ENCODE measurements at regions not wholly inside any gene's neighbourhood (a gene's known extent, or its start where the extent isn't known, plus 50 kb on each side); places are given as distances from the start of the nearest gene placed in this dataset.

DNA sequence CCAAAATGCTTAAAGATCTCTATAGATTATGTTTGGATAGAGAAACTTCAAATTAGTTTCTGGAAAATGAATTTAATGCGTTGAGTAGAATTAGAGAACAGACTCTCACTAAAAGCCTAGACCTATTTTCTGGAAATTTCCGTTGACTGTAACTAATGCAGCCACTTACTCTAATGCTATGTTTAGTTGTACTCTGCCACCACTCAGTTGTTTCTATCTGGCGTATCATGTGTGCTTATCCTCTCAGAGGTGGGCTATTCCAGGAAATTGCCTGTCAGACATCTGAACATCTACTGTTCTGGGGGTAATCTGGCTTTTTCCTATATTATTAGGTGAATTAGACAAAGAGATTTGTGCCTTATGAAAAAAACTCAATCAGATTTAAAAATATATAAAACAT is 347.1 kb upstream of the FSTL5 start:
- Histone ChIP-seq H3K9ac (no peak overlapping the region), H3K79me2 (no peaks in the 10 kb centered on the region), H3K4me2 (ENCODE audit: low read length) (no peak overlapping the region), H3K9me3 (ENCODE audit: control insufficient read depth, low read length) (no peaks in the 10 kb centered on the region), H3K4me3 (ENCODE audit: low read depth, low read length) (no peak overlapping the region), H3K27ac (no peak overlapping the region), H3K27me3 (ENCODE audit: control insufficient read depth, insufficient read depth, low read length) (no peaks in the 10 kb centered on the region), H3K36me3 (ENCODE audit: control insufficient read depth, insufficient read depth, low read length) (no peaks in the 10 kb centered on the region), H2AFZ (no peak overlapping the region), H3K4me1 (no peaks in the 10 kb centered on the region)
- TF ChIP-seq CTCF (IDR thresholded peaks at IDR 0.05), result no peak

GRCh38 chr4:162510115-162510514 is 346.3 kb upstream of the FSTL5 start:
- no peaks in the 10 kb centered on the region for H3K36me3 ChIP-seq (ENCODE audit: control insufficient read depth, insufficient read depth, low read length)
- no peak overlapping the region for H2AFZ ChIP-seq
- no peak overlapping the region for H3K9ac ChIP-seq
- no peak overlapping the region for H3K4me2 ChIP-seq (ENCODE audit: low read length)
- H3K4me3 ChIP-seq (ENCODE audit: low read depth, low read length), result no peak overlapping the region
- no peaks in the 10 kb centered on the region for H3K4me1 ChIP-seq
- no peaks in the 10 kb centered on the region for H3K79me2 ChIP-seq
- H3K27ac ChIP-seq, result no peak overlapping the region
- no peak for TF ChIP-seq CTCF (IDR thresholded peaks at IDR 0.05)
- H3K9me3 ChIP-seq (ENCODE audit: control insufficient read depth, low read length), result no peaks in the 10 kb centered on the region
- no peaks in the 10 kb centered on the region for H3K27me3 ChIP-seq (ENCODE audit: control insufficient read depth, insufficient read depth, low read length)

- Histone ChIP-seq H3K4me2 (ENCODE audit: low read length) (no peak overlapping the region), H3K9ac (no peak overlapping the region), H3K9me3 (ENCODE audit: control insufficient read depth, low read length) (no peaks in the 10 kb centered on the region), H2AFZ (no peak overlapping the region), H3K79me2 (no peaks in the 10 kb centered on the region), H3K4me1 (no peaks in the 10 kb centered on the region), H3K4me3 (ENCODE audit: low read depth, low read length) (no peak overlapping the region), H3K36me3 (ENCODE audit: control insufficient read depth, insufficient read depth, low read length) (no peaks in the 10 kb centered on the region), H3K27me3 (ENCODE audit: control insufficient read depth, insufficient read depth, low read length) (no peaks in the 10 kb centered on the region), H3K27ac (no peak overlapping the region)
- TF ChIP-seq CTCF (IDR thresholded peaks at IDR 0.05), result no peak
Measured at GRCh38 chr4:162509333-162509732, 345.5 kb upstream of the FSTL5 start.

DNA sequence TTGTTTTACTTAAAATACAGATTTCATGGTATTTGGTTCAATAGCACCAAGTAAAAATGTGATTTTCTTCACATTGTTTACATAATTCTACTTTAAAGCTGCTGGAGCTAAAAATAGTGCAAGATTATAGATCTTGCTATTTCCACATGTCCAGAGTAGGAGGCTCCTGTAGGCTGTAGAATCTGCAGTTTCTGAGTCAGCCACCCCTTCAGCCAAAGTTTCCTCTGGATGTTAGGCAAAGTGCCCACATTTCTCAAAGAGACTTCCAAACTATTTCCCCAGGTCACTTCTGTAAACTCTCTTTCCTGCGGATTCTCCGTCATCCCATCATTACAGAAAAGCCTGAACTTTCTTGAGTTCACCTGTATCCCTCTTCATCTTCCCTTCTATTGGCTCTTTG is 342.5 kb upstream of the FSTL5 start:
- H3K4me3 ChIP-seq (ENCODE audit: low read depth, low read length), result no peak overlapping the region
- no peak for TF ChIP-seq CTCF (IDR thresholded peaks at IDR 0.05)
- no peaks in the 10 kb centered on the region for H3K79me2 ChIP-seq
- H3K27ac ChIP-seq, result no peak overlapping the region
- no peaks in the 10 kb centered on the region for H3K36me3 ChIP-seq (ENCODE audit: control insufficient read depth, insufficient read depth, low read length)
- no peaks in the 10 kb centered on the region for H3K27me3 ChIP-seq (ENCODE audit: control insufficient read depth, insufficient read depth, low read length)
- no peak overlapping the region for H2AFZ ChIP-seq
- H3K4me1 ChIP-seq, result no peaks in the 10 kb centered on the region
- H3K9me3 ChIP-seq (ENCODE audit: control insufficient read depth, low read length), result no peaks in the 10 kb centered on the region
- H3K4me2 ChIP-seq (ENCODE audit: low read length), result no peak overlapping the region
- H3K9ac ChIP-seq, result no peak overlapping the region

- Histone ChIP-seq H3K4me1 (no peaks in the 10 kb centered on the region), H3K27ac (no peak overlapping the region), H2AFZ (no peak overlapping the region), H3K4me2 (ENCODE audit: low read length) (no peak overlapping the region), H3K4me3 (ENCODE audit: low read depth, low read length) (no peak overlapping the region), H3K79me2 (no peaks in the 10 kb centered on the region), H3K36me3 (ENCODE audit: control insufficient read depth, insufficient read depth, low read length) (no peaks in the 10 kb centered on the region), H3K9ac (no peak overlapping the region), H3K9me3 (ENCODE audit: control insufficient read depth, low read length) (no peaks in the 10 kb centered on the region), H3K27me3 (ENCODE audit: control insufficient read depth, insufficient read depth, low read length) (no peaks in the 10 kb centered on the region)
- TF ChIP-seq CTCF (IDR thresholded peaks at IDR 0.05), result no peak
Measured at GRCh38 chr4:162503868-162504267, 340.1 kb upstream of the FSTL5 start.

Measured in parathyroid adenoma (tissue), 2 donors.